DMS 273 treated with DMSO at 0.1 percent for 48 hours (cell line): ENCODE measurements at regions not wholly inside any gene's neighbourhood (a gene's known extent, or its start where the extent isn't known, plus 50 kb on each side); places are given as distances from the start of the nearest gene placed in this dataset.

ENCODE experiments used
- DNase-seq: peaks from one replicate; lab custom pipeline; 2025; lab: John Stamatoyannopoulos, UW

DNA sequence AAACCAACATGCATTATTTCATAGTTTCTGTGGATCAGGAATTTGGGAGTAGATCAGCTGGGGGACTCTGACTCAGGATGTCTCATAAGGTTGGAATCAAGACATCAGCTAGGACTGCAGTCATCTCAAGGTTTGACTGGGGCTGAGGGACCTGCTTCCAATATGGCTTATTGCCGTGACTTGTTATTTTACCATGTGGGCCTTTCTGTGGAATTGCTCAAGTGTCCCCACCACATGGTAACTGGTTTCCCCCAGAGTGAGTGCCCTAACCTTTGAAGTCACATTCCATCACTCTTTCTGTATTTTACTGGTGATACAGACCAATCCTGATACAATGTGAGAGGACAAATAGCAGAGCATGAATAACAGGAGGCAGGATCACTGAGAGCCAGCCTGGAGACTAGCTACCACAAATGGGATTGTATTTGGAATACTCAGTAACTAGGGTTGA is 70.2 kb upstream of the ELL2 start:
- no peak for DNase-seq

- DNase-seq: no peak
Observed at GRCh38 chr5:96031180-96031579, 69.5 kb upstream of the ELL2 start.

- no peak for DNase-seq
Observed at GRCh38 chr5:96026406-96027041, 64.9 kb upstream of the ELL2 start.

DNA sequence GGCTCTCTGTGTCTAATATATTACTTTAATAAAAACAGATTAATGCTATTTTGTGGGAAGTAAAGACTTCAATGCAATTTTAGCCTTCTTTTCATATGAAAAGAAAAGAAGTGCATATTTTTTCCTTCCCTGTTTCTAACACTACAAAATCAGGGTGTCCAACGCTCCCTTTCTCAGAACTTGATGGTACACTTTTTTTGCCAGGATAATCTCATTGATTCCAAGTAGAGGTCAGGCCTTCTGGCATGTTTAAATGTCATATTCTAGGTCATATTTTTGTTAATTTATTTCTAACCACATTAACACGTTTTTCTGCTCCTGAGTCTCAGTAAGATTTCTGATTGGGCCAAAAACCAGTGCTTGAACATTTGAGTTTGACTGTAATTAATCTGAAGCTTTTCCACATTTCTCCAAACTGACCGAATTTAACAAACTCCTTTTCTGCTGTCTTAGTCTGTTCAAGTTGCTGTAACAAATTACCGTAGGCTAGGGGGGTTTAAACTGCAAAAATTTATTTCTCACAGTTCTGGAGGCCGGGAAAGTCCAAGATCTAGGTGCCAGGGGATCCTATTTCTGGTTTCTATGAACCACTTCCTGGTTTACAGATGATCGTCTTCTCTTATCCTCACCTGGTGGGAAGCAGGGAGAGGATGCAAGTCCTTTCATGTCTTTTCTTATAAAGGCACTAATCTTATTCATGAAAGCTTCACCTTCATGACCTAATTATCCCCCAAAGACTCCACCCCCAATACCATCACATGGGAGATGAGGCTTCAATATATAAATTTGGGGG is 63.2 kb upstream of the ELL2 start:
- DNase-seq: no peak

DNA sequence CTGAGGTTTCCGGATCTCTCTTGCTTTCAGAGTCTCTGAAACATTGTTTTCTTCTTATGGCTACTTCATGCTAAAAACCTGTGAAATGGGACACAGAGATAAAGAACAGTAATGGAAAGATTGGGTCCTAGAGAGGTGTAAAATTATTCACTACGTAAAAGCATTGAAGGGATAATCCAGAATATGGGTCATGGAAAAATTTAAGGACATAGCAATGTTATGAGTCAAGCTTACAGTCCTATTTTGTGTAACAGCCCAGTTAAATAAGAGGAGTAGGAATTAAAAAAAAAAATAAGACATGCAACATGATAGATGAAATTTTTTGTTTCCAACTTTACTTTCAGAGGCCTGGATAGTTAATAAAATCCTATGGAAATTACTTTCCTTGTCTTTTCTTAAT is 61.9 kb upstream of the ELL2 start:
- no peak for DNase-seq

DNA sequence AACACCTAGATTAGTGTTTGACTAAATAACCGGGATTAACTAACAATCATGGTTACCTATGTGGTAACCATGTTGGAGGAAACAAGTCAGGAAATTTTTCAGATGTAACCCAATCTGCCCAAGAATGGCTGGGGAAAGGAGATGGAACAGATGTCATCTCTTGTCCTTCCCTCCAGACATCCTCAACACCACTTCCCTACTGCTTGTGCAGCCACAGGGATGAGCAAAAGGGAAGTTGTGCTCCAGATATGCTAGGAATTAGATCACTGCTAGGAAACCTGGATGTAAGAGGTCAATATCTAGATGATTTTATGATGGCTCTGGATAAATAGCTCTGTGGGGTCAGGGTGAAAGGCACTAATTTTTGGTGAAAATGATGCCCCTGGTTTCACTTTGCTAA is 61.3 kb upstream of the ELL2 start:
- no peak for DNase-seq

GRCh38 chr5:96017951-96018350 is 56.3 kb upstream of the ELL2 start:
- DNase-seq: no peak

GRCh38 chr5:96016216-96016615 is 54.6 kb upstream of the ELL2 start:
- DNase-seq: no peak

- no peak for DNase-seq
Observed at GRCh38 chr5:96015709-96016108, 54.1 kb upstream of the ELL2 start.

- no peak for DNase-seq
Observed at GRCh38 chr5:96014395-96014794, 52.7 kb upstream of the ELL2 start.

DNA sequence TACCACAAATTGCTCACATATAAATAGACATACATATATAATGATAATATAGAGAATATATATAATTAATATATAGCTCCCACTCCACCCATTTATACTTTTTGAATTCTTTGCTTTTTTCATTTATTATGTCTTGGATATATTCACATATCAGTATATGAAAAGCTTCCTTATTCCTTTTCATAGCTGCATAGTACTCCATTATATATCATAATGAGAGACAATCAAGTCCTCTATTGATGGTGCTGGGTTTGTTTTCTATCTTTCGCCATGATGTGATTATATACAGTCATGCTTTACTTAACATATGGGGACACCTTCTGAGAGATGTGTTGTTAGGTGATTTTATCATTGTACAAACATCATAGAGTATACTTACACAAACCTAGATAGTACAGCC is 51.6 kb upstream of the ELL2 start:
- DNase-seq: no peak

GRCh38 chr5:96012399-96012798 is 50.7 kb upstream of the ELL2 start:
- no peak for DNase-seq
